ENCODE measurements at regions not wholly inside any gene's neighbourhood (a gene's known extent, or its start where the extent isn't known, plus 50 kb on each side); places are given as distances from the start of the nearest gene placed in this dataset.

- TF ChIP-seq CTCF (IDR thresholded peaks at IDR 0.05) = no peak
- no peak for TF ChIP-seq POLR2A (IDR thresholded peaks at IDR 0.05)
Measured at GRCh38 chr3:26252001-26252400, 370.6 kb upstream of the LRRC3B start.
